NB4 (cell line): ENCODE measurements at regions not wholly inside any gene's neighbourhood (a gene's known extent, or its start where the extent isn't known, plus 50 kb on each side); places are given as distances from the start of the nearest gene placed in this dataset.

Experiments
- CTCF ChIP-seq: IDR thresholded peaks from one replicate; pipeline ENCODE4 v1.5.1; 2012; ENCODE audit warnings: low read depth, low read length
- MYC ChIP-seq: IDR thresholded peaks from 2 replicates; pipeline ENCODE4 v1.6.1; 2011; ENCODE audit warnings: low read depth, low read length
- POLR2A ChIP-seq: IDR thresholded peaks from 2 replicates; pipeline ENCODE4 v1.6.1; 2011; ENCODE audit warnings: mild to moderate bottlenecking; ENCODE audit not compliant: insufficient read length; ENCODE audit errors: extremely low read depth

GRCh38 chr12:4003576-4003975, 130.4 kb upstream of the PARP11 start:
- no peak for TF ChIP-seq MYC
- no peak for TF ChIP-seq CTCF
- no peak for TF ChIP-seq POLR2A
